ENCODE measurements at regions not wholly inside any gene's neighbourhood (a gene's known extent, or its start where the extent isn't known, plus 50 kb on each side); places are given as distances from the start of the nearest gene placed in this dataset.

- no peak for TF ChIP-seq CTCF (IDR thresholded peaks at IDR 0.05)
- TF ChIP-seq EP300 (IDR thresholded peaks at IDR 0.05): no peak
- no peak for TF ChIP-seq POLR2A (IDR thresholded peaks at IDR 0.05)
- TF ChIP-seq POLR2AphosphoS5 (IDR thresholded peaks at IDR 0.05): no peak
These were observed 301.8 kb upstream of the RAG2 start for GRCh38 chr11:36899800-36900199.

Measured in stomach (tissue), 4 donors.